Frontal cortex (tissue), 3 donors: ENCODE measurements at regions not wholly inside any gene's neighbourhood (a gene's known extent, or its start where the extent isn't known, plus 50 kb on each side); places are given as distances from the start of the nearest gene placed in this dataset.

Source experiments
- DNase-seq, 2 donors: peaks; one replicate each; pipeline ENCODE4 v3.0.0; 2012; ENCODE audit warnings: low spot score in 2 of 2
- FAIRE-seq: peaks from 2 replicates; lab custom pipeline; 2012; peaks lifted over from hg19 to GRCh38; lab: Jason Lieb, UNC
- donor health status: control.
- donor health status: control.
- donor health status: control.

DNA sequence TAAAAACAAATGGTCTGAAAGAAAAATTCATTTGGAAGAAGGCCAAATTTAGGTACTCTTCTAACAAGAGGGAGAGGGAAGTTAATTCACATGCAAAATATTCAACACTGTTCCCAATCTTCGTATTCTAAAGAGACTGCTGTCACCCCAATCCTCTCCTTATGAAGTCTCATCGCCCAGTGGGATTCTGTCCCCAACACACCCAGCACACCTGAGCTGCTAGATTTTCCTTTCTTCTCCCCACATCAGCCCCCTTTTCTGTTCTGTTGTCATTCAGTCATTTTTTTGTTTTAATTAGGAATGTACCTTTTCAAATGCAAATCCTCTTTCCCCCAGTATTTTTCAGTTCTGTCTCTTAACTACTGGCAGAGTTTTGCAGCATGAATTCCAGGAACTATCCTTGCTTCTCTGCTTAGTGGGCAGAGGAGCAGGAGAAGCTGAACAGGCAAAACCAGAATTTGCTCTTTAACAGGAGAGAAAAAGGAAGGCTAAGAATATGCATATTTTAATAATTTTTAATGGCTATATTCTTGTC, 366.9 kb downstream of the MAN2A1 start:
- FAIRE-seq (no peak), DNase-seq (no peak)

DNA sequence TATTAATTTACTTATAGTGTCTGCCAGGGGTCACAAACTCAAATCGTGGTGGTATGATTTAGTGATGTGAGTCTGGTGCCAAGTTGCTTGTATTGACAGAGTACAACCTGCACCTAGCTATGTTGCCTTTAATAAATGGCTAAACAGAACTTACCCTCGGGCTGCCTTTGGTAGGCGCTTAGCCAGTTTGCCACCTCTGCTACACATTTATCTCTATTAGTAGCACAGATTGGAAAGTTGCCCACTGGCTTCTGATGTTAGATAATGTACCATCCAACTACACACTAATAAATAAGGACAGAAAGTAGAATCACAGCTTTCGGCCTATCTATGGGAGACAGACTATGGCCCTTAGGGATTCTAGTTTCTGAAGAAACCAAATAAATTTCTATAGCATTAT, 368.4 kb downstream of the MAN2A1 start:
- DNase-seq, result no peak
- FAIRE-seq, result no peak

DNA sequence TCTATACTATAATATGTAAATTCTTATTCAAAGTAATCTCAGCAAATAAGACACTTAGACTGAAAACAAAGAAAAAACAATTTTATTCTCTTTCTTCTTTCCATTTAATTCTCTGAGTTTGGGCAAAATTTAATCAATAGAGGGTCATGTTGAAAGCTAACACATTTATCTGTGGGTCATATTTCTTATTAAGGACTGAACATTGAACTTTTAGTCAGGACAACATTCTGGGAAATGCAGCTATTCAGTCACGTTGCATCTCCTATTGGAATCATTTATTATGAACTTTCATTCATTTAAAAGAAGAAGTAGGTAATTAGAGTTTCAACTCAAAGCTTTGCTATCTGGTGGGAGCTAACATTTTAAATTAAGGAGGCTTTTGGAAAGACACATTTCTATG, 372.5 kb downstream of the MAN2A1 start:
- FAIRE-seq, result no peak
- no peak for DNase-seq

DNA sequence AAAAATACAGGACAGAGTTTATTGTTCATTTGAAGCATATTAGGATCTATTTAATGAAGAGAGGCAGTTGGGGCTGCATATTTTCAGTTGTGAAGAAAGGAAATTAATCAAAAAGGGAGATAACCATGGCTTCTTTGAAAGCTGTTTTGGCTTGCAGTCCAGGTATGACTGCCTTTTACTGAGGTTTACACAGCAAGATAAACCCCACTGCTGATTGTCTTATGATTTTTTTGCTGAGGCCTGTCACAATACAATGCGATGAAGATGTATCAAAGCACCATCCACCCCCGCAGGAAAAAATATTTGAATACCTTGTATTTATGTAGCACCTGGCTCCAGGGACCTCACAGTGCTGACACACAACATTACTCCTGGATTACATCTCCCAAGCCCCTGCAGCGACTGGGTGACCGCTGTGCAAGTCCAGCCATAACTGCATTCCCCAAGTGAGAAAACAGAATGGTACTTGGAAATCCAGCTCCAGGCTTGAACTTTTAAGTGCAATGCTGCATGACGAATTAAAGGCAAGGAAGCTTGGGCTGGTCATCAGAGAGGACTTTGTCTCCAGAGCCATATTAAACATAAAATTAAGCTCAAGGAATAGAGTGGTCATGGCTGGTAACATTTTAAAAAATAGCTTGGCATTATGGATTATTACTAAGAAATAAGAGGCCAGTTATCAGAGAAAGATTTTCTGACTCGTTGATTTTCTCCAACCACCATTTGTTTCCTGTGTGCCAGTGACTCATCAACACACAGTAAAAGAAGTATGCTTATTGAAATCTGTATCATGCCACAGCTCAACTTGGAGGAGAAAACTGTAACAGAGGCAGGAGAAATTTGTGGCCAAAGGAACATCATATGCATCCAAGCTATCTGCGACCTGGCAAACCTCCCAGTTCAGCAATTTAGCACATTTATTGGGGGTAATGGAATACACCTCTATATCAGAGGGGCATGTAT, 374.2 kb downstream of the MAN2A1 start:
- FAIRE-seq, result no peak
- no peak for DNase-seq

DNA sequence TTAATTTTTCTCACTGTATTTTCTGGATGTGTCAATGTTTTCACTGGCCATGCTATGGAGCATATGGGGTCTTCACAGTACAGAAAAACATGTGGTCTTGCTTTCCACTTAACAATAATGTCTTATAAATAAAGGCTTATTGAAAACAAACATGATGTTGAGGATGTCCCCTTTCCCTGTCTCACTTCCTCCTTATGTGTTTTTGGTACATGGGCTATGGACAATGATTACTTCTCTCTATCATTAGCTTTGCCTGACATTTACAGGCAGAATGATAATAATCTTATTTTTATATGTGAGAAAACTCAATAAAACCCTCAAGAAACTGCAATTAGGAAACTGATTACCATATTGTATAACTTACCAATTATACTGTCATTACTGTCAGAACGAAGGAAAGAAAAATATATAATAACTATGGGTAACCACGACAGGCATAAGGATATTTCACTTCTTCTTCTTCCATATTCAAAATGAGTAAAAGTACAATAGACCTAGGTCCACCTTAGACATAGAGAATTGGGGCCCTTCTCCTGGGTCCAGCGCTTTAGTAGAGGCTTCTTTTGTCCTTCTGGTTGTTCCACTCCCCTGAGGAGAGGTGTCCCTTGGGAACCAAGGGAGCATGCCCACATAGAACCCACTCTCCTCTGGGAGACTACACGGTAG, 375.0 kb downstream of the MAN2A1 start:
- DNase-seq (no peak), FAIRE-seq (no peak)

DNA sequence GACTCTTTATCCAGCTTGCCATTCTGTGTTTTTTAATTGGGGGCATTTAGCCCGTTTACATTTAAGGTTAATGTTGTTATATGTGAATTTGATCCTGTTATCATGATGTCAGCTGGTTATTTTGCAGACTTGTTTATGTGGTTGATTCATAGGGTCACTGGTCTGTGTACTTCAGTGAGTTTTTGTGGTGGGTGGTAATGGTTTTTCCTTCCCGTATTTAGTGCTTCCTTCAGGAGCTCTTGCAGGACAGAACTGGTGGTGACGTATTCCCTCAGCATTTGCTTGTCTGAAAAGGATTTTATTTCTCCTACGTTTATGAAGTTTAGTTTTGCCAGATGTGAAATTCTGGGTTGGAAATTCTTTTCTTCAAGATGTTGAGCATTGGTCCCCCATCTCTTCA, 381.1 kb downstream of the MAN2A1 start:
- no peak for DNase-seq
- no peak for FAIRE-seq

DNA sequence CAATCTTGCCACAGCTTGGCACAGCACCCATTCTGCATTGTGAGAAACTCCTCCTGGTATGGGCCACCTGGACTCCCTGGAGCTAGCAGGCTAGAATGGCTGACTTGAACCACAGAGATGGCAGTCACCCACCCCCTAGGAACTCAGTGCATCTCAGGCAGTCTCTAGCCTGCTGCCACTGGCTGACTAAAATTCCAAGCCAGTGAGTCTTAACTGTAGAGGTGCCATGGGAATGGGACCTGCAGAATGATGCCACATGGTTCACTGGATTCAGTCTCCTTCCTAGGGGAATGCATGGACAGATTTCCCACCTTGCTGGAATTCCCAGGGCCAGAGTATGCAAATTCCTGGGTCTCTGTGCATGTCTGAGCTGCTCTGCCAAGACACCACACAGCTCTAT, 382.9 kb downstream of the MAN2A1 start:
- no peak for DNase-seq
- FAIRE-seq, result no peak

DNA sequence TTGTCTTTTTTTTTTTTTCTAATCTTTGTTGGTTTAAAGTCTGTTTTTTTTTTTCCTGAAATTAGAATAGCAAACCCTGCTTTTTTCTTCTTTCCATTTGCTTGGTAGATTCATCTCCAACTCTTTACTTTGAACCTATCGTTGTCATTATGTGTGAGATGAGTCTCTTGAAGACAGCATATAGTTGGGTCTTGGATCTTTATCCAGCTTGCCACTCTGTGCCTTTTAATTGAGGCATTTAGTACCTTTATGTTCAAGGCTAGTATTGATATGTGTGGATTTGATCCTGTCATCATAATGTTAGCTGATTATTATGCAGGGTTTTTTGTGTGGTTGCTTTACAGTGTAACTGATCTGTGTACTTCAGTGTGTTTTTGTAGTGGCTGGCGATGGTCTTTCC, 383.8 kb downstream of the MAN2A1 start:
- FAIRE-seq (no peak), DNase-seq (no peak)

DNA sequence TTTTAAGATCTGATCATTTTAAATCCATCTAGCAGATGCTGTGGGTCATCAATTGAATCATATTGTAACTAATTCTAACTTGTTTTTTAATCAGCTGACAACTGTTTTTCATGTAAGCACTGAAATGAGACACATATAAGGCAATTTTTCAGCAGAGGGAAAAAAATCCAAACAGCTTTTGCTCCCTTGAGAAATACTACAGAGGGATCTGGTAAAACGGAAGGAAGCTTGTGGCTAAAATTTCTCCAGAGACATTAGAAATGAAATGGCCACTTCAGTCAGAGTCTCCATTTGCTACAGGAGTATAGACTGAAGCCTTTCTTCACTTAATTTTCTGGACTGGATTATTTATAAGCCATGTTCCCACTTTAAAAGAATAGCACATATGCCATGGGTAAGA, 385.9 kb downstream of the MAN2A1 start:
- DNase-seq (no peak), FAIRE-seq (no peak)

DNA sequence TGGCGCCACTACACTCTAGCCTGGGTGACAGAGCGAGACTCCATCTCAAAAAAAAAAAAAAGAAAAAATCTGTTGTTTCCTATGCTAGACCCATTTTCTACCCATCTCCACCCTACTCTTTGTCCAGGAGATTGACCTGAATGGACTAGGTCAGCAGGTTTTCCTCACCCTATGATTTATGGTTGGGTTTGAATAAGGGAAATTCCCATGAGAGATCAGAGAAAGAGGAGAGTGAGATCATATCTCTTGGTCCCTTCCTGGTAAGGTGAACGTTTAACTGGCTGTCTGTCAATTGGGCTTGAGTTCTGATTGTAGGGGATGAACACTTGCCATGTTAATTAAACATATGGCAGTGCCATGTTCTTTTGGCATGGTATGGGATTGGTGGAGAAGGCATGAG, 387.4 kb downstream of the MAN2A1 start:
- no peak for FAIRE-seq
- DNase-seq, result no peak

DNA sequence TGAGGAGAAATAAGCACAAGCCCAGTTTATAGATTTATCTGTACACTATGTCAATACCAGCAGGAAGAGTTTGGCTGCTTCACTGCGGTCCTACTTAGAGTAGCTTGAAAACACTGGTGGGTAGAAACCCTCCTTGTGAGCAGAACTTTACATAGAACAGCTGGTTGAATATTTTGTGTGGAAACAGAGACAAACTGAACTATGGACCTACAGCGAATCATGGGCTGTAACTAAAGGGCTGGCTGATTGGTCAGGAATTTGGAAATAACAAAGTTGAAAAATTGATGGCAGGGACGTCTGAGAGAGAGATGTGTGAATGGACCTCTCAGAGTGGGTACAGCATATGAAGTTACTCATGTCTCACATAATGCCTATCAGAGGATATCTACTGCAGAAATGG, 392.5 kb downstream of the MAN2A1 start:
- DNase-seq (no peak), FAIRE-seq (no peak)

DNA sequence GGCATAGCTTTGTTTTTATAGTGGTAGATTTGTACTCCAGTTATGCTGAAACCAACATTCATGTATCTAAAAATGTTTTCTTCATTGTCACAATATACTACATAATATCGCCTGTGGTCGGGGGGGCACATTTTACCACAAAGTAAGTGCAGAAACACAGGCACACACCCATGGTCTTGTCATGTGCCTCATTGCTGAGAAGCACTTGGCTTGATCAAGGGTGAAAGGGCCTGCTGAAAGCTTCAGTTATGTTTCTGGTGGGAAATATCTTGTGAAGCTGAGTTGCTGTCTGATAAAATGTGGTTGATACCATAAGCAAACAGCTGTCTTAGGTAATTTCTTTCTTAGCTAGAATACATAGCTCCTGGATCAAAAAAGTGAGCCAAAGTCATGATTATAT, 393.1 kb downstream of the MAN2A1 start:
- FAIRE-seq (no peak), DNase-seq (no peak)

DNA sequence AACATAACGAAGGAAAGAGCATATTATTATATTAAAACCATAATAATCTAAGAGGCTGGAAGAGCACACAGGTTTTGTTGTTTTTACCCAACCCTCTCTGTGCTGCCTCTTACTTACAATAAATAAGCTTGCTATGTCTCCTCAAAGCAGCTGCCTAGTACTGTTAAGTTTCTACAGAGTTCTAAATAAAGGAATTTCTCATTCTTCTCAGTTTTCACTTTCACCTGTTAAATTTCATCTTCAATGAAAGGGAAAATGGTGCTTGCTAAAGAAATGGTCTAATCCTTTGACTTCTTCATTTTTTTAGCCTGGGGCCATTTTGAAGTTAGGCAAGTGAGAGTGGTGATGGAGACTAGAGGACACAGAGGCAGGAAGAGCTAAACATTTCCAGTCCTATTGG, 396.1 kb downstream of the MAN2A1 start:
- DNase-seq (no peak), FAIRE-seq (no peak)

DNA sequence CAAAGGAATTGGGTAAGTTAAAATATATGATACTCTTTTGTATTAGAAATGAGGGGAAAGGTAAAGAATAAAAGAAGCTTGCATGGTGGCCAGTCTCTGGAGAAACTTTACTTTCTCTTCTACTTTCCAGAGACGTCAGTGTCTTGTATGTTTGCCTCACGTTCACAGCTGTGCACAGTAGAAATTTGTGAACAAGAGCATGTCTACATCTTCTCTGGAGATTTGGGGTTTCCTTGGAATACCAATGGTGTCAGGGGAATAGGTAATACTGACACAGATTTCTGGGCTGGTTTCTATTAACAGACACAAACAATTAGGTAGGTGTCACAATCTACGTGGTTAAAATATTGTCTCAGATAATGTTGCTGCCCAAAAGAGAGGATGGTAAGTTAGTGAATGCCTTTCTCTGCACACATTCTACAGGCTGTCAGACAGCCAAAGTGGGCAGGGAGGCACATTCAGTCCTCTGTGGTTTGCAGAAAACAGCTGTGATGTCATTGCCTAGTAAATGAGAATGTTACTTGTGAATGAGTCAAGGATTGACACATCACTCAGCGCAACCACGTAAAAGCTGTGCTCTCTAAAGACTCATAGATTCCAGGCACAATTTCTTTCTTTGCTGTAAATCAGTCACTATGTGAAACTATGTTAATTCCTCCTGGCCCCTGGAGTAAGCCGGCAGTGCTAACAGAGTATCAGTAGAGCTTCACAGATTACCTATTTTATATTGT, 397.1 kb downstream of the MAN2A1 start:
- DNase-seq, result peak in 1 of 2 donors; percentile 8
- FAIRE-seq, result no peak

DNA sequence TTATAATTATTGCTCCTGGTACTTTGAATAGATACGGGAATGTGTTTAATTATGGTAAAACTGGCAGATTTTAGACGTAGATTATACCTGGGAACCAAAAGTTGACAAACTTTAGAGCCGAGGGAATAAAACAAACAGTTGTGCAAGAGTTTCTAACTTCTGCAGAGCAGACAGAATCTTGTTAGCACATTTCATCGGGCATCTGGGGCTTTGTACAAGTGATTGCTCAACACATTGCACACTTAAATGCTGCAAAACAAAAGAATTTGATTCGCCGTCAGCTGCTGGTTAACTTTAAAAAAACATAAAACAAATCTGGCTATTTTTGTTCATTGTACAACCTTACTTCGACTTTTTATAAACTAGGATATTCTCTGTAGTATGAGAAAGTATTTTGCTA, 398.1 kb downstream of the MAN2A1 start:
- no peak for DNase-seq
- no peak for FAIRE-seq

DNA sequence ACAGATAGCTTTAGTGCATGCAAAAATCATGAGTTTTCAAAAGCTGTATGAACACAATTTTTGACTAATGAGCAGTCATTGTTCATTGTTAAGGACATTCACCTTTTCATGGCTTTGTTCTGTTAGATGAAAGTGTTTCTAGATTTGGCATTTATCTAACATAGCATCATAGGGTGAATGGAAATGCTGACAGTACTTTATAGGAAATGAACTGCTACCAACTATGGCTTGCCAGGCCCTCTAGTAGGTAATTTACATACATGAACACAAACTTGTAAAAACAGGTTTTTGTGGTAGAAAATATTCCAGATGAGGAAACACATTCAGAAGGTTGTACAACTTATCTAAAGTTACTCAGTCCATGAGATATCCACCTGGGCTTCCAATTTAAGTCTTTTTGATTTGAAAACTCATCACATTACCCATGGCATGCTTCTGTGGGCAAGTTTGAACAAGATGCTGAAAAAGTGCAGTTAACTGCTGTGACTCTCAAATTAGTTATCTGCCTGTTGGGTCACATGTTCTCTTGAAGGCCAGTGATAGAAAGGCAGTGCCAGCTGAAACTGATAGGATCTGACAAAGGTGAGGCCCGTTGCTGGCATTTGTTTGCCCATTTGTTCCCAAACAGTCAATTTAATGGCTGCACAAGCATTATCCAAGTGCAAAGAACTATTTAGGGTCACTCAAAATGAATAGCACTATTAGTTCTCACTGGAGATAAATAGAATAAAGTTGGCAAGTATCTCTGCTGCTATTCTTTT, 399.1 kb downstream of the MAN2A1 start:
- no peak for FAIRE-seq
- DNase-seq, result no peak

DNA sequence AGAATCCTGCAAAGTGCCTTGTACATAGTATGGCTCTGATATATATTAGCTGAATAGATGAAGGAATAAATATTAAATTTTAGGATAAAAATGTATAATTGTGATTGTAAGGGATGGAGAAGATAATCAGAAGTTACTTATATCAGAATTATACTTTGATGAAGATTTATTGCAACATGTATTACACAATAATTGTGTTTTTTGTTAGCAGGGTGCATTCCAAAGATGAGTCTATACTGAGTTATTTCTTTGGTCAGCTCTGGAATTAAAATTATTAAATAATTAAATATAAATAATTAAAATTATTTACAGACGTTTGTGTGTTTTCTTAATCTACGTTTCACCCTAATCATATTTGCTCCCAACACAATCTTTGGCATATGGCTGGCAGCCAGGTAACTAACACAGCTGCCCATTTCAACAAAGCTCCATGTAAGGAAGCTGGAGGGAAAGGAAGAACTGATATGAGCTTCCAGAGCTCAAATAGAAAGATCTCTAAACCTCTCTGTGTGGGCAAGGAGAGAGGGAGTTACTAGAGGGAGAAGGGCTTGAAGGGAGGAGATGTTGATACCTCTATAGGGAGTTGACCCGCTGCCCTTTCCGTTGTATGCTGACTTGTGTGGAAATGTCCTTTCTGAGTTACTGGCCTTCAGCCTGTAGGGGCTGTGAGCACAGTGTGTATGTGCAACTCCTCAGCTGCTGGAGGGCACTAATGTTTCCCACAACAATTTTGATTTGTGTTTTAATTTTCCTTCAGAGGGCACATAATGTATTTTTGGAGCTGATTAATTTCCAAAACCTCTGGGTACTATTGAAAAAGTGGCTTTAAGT, 403.4 kb downstream of the MAN2A1 start:
- no peak for FAIRE-seq
- no peak for DNase-seq

DNA sequence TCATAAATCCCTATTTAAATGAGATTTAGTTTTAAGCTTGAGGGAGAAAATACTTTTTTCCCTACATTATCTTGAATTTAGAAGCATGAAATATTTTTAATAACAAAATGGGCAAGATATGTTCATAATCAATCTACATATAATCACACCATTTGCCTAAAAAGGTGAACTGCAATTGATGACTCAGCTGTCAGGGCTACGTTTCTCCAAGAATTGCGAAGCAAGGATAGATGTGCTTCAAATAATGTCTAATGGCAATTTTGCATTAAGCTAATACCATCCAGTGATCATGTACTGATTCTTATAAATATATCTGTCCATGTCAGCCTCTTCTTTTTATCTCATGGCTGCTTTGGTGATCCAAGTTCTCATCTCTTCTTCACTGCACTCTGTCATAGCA, 404.4 kb downstream of the MAN2A1 start:
- DNase-seq (no peak), FAIRE-seq (no peak)

DNA sequence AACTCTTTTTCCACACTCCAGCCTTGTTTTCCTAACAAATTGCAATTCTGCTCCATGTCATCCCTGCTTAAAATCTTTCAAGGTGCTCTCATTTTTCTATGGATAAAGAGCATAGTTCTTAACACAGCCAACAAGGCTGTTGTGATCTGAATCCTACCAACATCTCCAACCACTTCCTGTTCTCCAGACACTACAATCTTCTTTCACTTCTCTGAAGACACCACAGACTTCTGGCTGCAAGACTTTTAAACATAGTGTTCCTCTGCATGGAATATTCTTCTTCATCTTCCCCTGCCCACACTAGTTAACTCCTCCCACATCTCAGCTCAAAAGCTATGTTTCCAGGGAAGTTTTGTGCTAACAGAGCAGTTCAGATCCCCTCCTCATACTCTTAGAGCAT, 404.8 kb downstream of the MAN2A1 start:
- DNase-seq (no peak), FAIRE-seq (no peak)
